Mucosa of stomach (tissue), 1 donor: ENCODE measurements at regions not wholly inside any gene's neighbourhood (a gene's known extent, or its start where the extent isn't known, plus 50 kb on each side); places are given as distances from the start of the nearest gene placed in this dataset.

Experiments
- H3K27me3 ChIP-seq: one replicate; pipeline ENCODE4 v1.7.0; 2013; ENCODE audit warnings: mild to moderate bottlenecking, low read length; ENCODE audit not compliant: control insufficient read depth, insufficient read depth
- H3K36me3 ChIP-seq: one replicate; pipeline ENCODE4 v1.7.0; 2013; ENCODE audit warnings: low read length; ENCODE audit not compliant: control insufficient read depth, insufficient read depth
- H3K4me1 ChIP-seq: one replicate; pipeline ENCODE4 v1.7.0; 2013; ENCODE audit warnings: mild to moderate bottlenecking, low read length; ENCODE audit not compliant: control insufficient read depth, insufficient read depth
- H3K4me3 ChIP-seq: one replicate; pipeline ENCODE4 v1.7.0; 2013; ENCODE audit warnings: low read length
- H3K9ac ChIP-seq: one replicate; pipeline ENCODE4 v1.7.0; 2013; ENCODE audit warnings: mild to moderate bottlenecking, low read length, moderate library complexity
- H3K9me3 ChIP-seq: one replicate; pipeline ENCODE4 v1.7.0; 2013; ENCODE audit warnings: mild to moderate bottlenecking, low read length, moderate library complexity; ENCODE audit not compliant: control insufficient read depth
- donor health status: Pancreatic carcinoma.

DNA sequence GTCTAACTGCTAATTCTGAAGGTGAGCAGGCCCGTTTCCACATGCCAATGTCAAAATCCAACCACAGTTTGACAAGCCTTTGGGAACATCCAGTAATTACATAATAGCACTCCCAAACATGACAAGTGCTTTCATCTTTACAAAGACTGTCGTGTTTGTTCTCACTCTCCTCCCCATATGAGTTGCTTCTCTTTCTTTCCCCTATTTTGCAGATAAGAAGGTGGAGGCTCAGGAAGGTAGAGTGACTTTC is 55.9 kb upstream of the CD44 start:
- H3K4me1 ChIP-seq = peaks cover 22% of the 10 kb centered on the region
- H3K9ac ChIP-seq = peak overlapping the region; percentile 36
- no peak overlapping the region for H3K4me3 ChIP-seq
- no peaks in the 10 kb centered on the region for H3K9me3 ChIP-seq
- H3K27me3 ChIP-seq = no peaks in the 10 kb centered on the region
- H3K36me3 ChIP-seq = no peaks in the 10 kb centered on the region

- peak overlapping the region; percentile 36 for H3K9ac ChIP-seq
- no peak overlapping the region for H3K4me3 ChIP-seq
- peaks cover 26% of the 10 kb centered on the region for H3K4me1 ChIP-seq
These were observed 55.3 kb upstream of the CD44 start for GRCh38 chr11:35083431-35084238.

DNA sequence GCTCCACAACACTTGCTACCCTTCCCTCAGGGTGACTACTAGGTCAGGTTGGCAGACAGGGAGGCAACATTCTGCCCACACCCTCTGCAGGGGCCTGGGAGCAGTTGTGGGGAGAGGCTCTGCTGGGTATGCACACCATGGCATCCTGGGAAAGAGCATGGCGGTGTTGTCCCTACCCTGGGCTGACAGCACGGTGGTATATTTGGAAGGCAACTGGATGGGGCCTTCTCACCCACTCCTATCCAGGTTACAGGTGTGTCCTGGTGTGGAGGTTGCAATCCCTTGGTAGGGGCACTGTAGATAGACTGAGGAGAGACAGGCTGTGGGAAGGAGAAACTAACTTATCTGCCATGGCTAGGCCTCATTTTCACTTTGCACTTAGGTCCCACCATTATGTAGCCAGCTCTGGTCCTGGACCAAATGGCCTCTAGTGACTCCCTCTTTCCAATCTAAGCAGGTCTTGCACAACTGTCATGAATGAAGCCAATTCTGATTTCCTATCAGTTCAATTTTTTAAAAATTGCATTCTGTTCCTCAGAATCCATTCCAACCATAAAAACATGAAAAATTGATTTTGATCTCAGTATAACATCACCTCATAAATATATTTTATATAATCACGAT is 54.0 kb upstream of the CD44 start:
- H3K27me3 ChIP-seq = no peaks in the 10 kb centered on the region
- peaks cover 26% of the 10 kb centered on the region for H3K4me1 ChIP-seq
- H3K36me3 ChIP-seq = no peaks in the 10 kb centered on the region

More at GRCh38 chr11:35083431-35084238, 55.3 kb upstream of the CD44 start:
- H3K36me3 ChIP-seq = no peaks in the 10 kb centered on the region
- H3K9me3 ChIP-seq = no peaks in the 10 kb centered on the region
- H3K27me3 ChIP-seq = no peaks in the 10 kb centered on the region

DNA sequence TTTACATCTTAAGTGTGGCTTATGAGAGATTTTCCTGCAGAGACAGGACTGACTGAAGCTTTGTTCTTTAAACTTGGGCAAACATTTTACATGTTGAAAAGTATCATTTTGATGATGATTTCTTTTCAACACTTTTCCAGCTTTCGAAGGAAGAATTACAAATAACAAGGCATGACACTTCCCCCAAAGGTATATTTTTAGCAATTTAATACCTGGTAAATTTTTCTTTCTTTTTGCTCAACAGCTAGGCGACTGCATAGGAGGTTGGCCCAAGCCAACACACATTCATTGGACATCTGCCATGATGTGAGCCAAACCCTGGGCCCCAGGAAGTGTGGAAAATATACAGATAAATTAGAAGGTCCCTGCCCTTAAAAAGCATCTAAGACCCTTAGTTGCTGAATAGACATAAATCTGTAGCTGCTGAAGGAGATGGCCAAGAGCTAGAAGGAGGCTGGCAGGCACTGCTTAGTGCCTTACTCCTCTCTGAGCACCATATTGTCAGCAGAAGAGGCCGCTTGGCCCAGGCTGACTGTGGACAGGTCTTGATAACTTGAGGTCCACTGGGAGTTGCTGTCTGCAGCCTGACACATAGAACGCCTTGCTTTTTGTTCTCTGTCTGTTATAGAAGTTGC is 53.3 kb upstream of the CD44 start:
- no peak overlapping the region for H3K9ac ChIP-seq
- no peak overlapping the region for H3K4me3 ChIP-seq
- H3K9me3 ChIP-seq = no peaks in the 10 kb centered on the region
- H3K36me3 ChIP-seq = no peaks in the 10 kb centered on the region
- peaks cover 26% of the 10 kb centered on the region for H3K4me1 ChIP-seq
- H3K27me3 ChIP-seq = no peaks in the 10 kb centered on the region

More for the DNA sequence above, 54.0 kb upstream of the CD44 start:
- Histone ChIP-seq H3K9ac (no peak overlapping the region), H3K9me3 (no peaks in the 10 kb centered on the region), H3K4me3 (no peak overlapping the region)

DNA sequence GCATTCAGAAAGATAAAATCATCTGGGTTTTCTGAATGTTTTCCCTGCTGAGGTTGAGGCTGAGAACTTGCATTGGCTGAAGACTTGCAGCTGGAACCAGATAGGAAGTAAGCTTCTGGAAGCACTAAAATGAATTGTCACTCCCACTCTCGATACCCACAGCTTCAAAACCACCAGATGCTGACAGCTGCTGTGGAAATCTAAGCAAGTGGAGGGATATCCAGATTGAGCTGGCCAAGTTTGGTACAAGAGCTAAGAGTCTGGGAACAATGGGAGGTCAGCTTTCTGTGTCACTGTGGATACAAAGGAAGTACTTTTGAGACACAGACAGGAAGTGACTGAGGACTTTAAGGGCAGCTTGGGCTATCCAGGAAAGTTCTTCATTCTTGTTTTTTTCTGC is 51.3 kb upstream of the CD44 start:
- H3K9me3 ChIP-seq = no peaks in the 10 kb centered on the region
- H3K4me1 ChIP-seq = peaks cover 21% of the 10 kb centered on the region
- H3K4me3 ChIP-seq = no peak overlapping the region

GRCh38 chr11:35088226-35088625 is 50.7 kb upstream of the CD44 start:
- Histone ChIP-seq H3K4me3 (no peak overlapping the region), H3K27me3 (no peaks in the 10 kb centered on the region), H3K9me3 (no peaks in the 10 kb centered on the region), H3K4me1 (peaks cover 15% of the 10 kb centered on the region), H3K9ac (no peak overlapping the region), H3K36me3 (no peaks in the 10 kb centered on the region)

More for the DNA sequence above, 51.3 kb upstream of the CD44 start:
- Histone ChIP-seq H3K27me3 (no peaks in the 10 kb centered on the region), H3K9ac (no peak overlapping the region), H3K36me3 (no peaks in the 10 kb centered on the region)

DNA sequence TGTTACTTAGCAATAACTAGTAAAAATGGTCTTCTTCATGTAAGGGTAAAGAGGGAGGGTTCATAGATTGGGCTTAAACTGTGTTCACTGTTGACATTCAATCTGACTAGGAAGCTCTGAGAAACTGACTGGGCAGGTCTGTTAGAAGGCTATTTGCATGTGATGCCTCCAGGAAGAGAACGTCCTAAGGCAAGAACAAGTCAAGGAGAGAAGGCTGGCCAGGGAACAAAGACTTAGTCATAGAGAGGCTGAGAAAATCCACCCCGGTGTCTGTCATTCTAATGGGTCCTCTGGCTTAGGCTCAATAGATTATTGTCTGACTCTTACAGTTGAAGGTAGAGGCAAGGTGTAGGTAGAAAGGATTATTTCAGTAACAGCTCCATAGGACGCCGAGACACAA is 50.3 kb upstream of the CD44 start:
- Histone ChIP-seq H3K36me3 (no peaks in the 10 kb centered on the region), H3K4me1 (peaks cover 11% of the 10 kb centered on the region), H3K4me3 (no peak overlapping the region)

More for the DNA sequence above, 50.3 kb upstream of the CD44 start:
- no peaks in the 10 kb centered on the region for H3K9me3 ChIP-seq
- H3K9ac ChIP-seq = no peak overlapping the region
- no peaks in the 10 kb centered on the region for H3K27me3 ChIP-seq
